ENCODE measurements at regions not wholly inside any gene's neighbourhood (a gene's known extent, or its start where the extent isn't known, plus 50 kb on each side); places are given as distances from the start of the nearest gene placed in this dataset.

- DNase-seq, result no peak
Measured at GRCh38 chr1:30192969-30193630, 530.3 kb downstream of the MATN1 start.

GRCh38 chr1:30191154-30191702, 532.2 kb downstream of the MATN1 start:
- no peak for DNase-seq

GRCh38 chr1:30190511-30191153, 532.8 kb downstream of the MATN1 start:
- peak; percentile 18 for DNase-seq

GRCh38 chr1:30189818-30190500, 533.4 kb downstream of the MATN1 start:
- DNase-seq, result no peak

- DNase-seq, result no peak
Measured at GRCh38 chr1:30188999-30189398, 534.4 kb downstream of the MATN1 start.

GRCh38 chr1:30188329-30188728, 535.1 kb downstream of the MATN1 start:
- no peak for DNase-seq

- DNase-seq, result no peak
Measured at GRCh38 chr1:30187413-30188023, 535.9 kb downstream of the MATN1 start.

GRCh38 chr1:30186586-30186985, 536.8 kb downstream of the MATN1 start:
- DNase-seq, result no peak

GRCh38 chr1:30185809-30186208, 537.6 kb downstream of the MATN1 start:
- DNase-seq, result no peak

GRCh38 chr1:30185313-30185712, 538.1 kb downstream of the MATN1 start:
- no peak for DNase-seq

GRCh38 chr1:30184393-30185141, 538.8 kb downstream of the MATN1 start:
- DNase-seq, result no peak

GRCh38 chr1:30183895-30184294, 539.5 kb downstream of the MATN1 start:
- no peak for DNase-seq

- no peak for DNase-seq
Measured at GRCh38 chr1:30183006-30183405, 540.4 kb downstream of the MATN1 start.

- no peak for DNase-seq
Measured at GRCh38 chr1:30179942-30180543, 543.3 kb downstream of the MATN1 start.

GRCh38 chr1:30176477-30176876, 546.9 kb downstream of the MATN1 start:
- DNase-seq, result no peak

GRCh38 chr1:30174499-30174898, 548.9 kb downstream of the MATN1 start:
- no peak for DNase-seq

- DNase-seq, result no peak
Measured at GRCh38 chr1:30173560-30173959, 549.8 kb downstream of the MATN1 start.

- no peak for DNase-seq
Measured at GRCh38 chr1:30172757-30173156, 550.6 kb downstream of the MATN1 start.

GRCh38 chr1:30172299-30172694, 551.1 kb downstream of the MATN1 start:
- DNase-seq, result no peak

GRCh38 chr1:30171537-30172298, 551.7 kb downstream of the MATN1 start:
- DNase-seq, result no peak

- no peak for DNase-seq
Measured at GRCh38 chr1:30169269-30169668, 554.1 kb downstream of the MATN1 start.

GRCh38 chr1:30166174-30166573, 557.2 kb downstream of the MATN1 start:
- DNase-seq, result no peak

Measured in NCI-H510A treated with DMSO at 0.1 percent for 48 hours (cell line).